ENCODE measurements at regions not wholly inside any gene's neighbourhood (a gene's known extent, or its start where the extent isn't known, plus 50 kb on each side); places are given as distances from the start of the nearest gene placed in this dataset.

- in situ Hi-C loops (cut with HindIII; ENCODE audit: low sequenced_read_pairs) = no loop called here
These were observed 318.1 kb upstream of the NT5C1B start for GRCh38 chr2:18907508-18907907.

- in situ Hi-C loops (cut with HindIII; ENCODE audit: low sequenced_read_pairs) = no loop called here
These were observed 314.4 kb upstream of the NT5C1B start for GRCh38 chr2:18903750-18904149.

- in situ Hi-C loops (cut with HindIII; ENCODE audit: low sequenced_read_pairs) = no loop called here
These were observed 311.9 kb upstream of the NT5C1B start for GRCh38 chr2:18901242-18901641.

GRCh38 chr2:18900691-18901141 lies 311.3 kb upstream of the NT5C1B start:
- in situ Hi-C loops (cut with HindIII; ENCODE audit: low sequenced_read_pairs) = no loop called here

- in situ Hi-C loops (cut with HindIII; ENCODE audit: low sequenced_read_pairs) = no loop called here
These were observed 310.4 kb upstream of the NT5C1B start for GRCh38 chr2:18899725-18900124.

- in situ Hi-C loops (cut with HindIII; ENCODE audit: low sequenced_read_pairs) = no loop called here
These were observed 308.9 kb upstream of the NT5C1B start for GRCh38 chr2:18898271-18898670.

- in situ Hi-C loops (cut with HindIII; ENCODE audit: low sequenced_read_pairs) = no loop called here
These were observed 306.9 kb upstream of the NT5C1B start for GRCh38 chr2:18896125-18896764.

- in situ Hi-C loops (cut with HindIII; ENCODE audit: low sequenced_read_pairs) = no loop called here
These were observed 302.4 kb upstream of the NT5C1B start for GRCh38 chr2:18891600-18892345.

GRCh38 chr2:18889565-18890332 lies 300.4 kb upstream of the NT5C1B start:
- in situ Hi-C loops (cut with HindIII; ENCODE audit: low sequenced_read_pairs) = no loop called here

- in situ Hi-C loops (cut with HindIII; ENCODE audit: low sequenced_read_pairs) = no loop called here
These were observed 296.1 kb upstream of the NT5C1B start for GRCh38 chr2:18885457-18885856.

- in situ Hi-C loops (cut with HindIII; ENCODE audit: low sequenced_read_pairs) = no loop called here
These were observed 294.5 kb upstream of the NT5C1B start for GRCh38 chr2:18883616-18884456.

GRCh38 chr2:18871430-18871829 lies 282.1 kb upstream of the NT5C1B start:
- in situ Hi-C loops (cut with HindIII; ENCODE audit: low sequenced_read_pairs) = no loop called here

- in situ Hi-C loops (cut with HindIII; ENCODE audit: low sequenced_read_pairs) = no loop called here
These were observed 280.9 kb upstream of the NT5C1B start for GRCh38 chr2:18870307-18870706.

GRCh38 chr2:18861951-18862350 lies 272.6 kb upstream of the NT5C1B start:
- in situ Hi-C loops (cut with HindIII; ENCODE audit: low sequenced_read_pairs) = no loop called here

- in situ Hi-C loops (cut with HindIII; ENCODE audit: low sequenced_read_pairs) = no loop called here
These were observed 270.8 kb upstream of the NT5C1B start for GRCh38 chr2:18860179-18860578.

GRCh38 chr2:18856765-18857164 lies 267.4 kb upstream of the NT5C1B start:
- in situ Hi-C loops (cut with HindIII; ENCODE audit: low sequenced_read_pairs) = no loop called here

- in situ Hi-C loops (cut with HindIII; ENCODE audit: low sequenced_read_pairs) = no loop called here
These were observed 265.7 kb upstream of the NT5C1B start for GRCh38 chr2:18855027-18855426.

GRCh38 chr2:18849841-18850578 lies 260.6 kb upstream of the NT5C1B start:
- in situ Hi-C loops (cut with HindIII; ENCODE audit: low sequenced_read_pairs) = no loop called here

GRCh38 chr2:18848646-18849045 lies 259.3 kb upstream of the NT5C1B start:
- in situ Hi-C loops (cut with HindIII; ENCODE audit: low sequenced_read_pairs) = no loop called here

- in situ Hi-C loops (cut with HindIII; ENCODE audit: low sequenced_read_pairs) = no loop called here
These were observed 256.6 kb upstream of the NT5C1B start for GRCh38 chr2:18845854-18846445.
